ENCODE measurements at regions not wholly inside any gene's neighbourhood (a gene's known extent, or its start where the extent isn't known, plus 50 kb on each side); places are given as distances from the start of the nearest gene placed in this dataset.

GRCh38 chr4:114396808-114397207 is 201.8 kb upstream of the UGT8 start:
- Histone ChIP-seq H3K27ac (ENCODE audit: low read length) (no peak overlapping the region), H3K4me2 (ENCODE audit: low read length) (no peak overlapping the region), H3K27me3 (ENCODE audit: insufficient read depth, low read depth, low read length) (no peaks in the 10 kb centered on the region), H2AFZ (ENCODE audit: low read depth, low read length) (no peak overlapping the region), H4K20me1 (ENCODE audit: insufficient read depth) (no peaks in the 10 kb centered on the region), H3K9me2 (ENCODE audit: insufficient read depth, low read length) (no peaks in the 10 kb centered on the region), H3K9ac (ENCODE audit: low read length) (no peak overlapping the region), H3K79me2 (replicated peaks; ENCODE audit: insufficient read depth, low read length) (no peaks in the 10 kb centered on the region), H3K9me3 (ENCODE audit: low read length) (no peaks in the 10 kb centered on the region), H3K36me3 (ENCODE audit: insufficient read depth, low read length) (no peaks in the 10 kb centered on the region), H3F3A (ENCODE audit: insufficient read depth, low read length, poor library complexity, severe bottlenecking) (no peaks in the 10 kb centered on the region), H3K4me3 (ENCODE audit: low read length) (no peak overlapping the region)
- no peak for TF ChIP-seq EZH2 (IDR thresholded peaks at IDR 0.05; ENCODE audit: borderline replicate concordance, insufficient read depth, low read length, poor library complexity, severe bottlenecking)

DNA sequence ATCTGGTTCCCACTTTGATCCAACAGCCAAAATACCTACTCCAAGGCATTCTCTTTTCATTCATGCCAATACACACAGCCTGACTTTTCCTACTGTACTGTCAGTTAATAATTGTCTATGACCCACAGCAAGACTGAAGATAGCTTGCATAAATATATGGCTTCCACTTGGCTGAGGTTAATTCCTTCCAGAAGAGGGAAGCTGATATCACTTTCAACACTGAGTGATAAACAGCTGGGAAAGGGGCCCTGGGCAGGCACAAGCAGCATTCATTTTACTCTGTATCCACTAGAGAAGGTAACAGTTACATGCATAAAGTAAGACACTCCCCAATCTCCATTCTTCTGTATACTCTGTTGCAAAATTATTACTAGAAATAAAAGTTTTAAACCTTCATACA is 200.2 kb upstream of the UGT8 start:
- no peaks in the 10 kb centered on the region for H3K79me2 ChIP-seq (replicated peaks; ENCODE audit: insufficient read depth, low read length)
- no peaks in the 10 kb centered on the region for H3F3A ChIP-seq (ENCODE audit: insufficient read depth, low read length, poor library complexity, severe bottlenecking)
- no peak overlapping the region for H3K27ac ChIP-seq (ENCODE audit: low read length)

GRCh38 chr4:114399105-114399504 is 199.5 kb upstream of the UGT8 start:
- no peak overlapping the region for H3K9ac ChIP-seq (ENCODE audit: low read length)
- no peaks in the 10 kb centered on the region for H4K20me1 ChIP-seq (ENCODE audit: insufficient read depth)
- TF ChIP-seq EP300 (conservative IDR thresholded peaks at IDR 0.05; ENCODE audit: poor library complexity, severe bottlenecking), result no peak
- no peak for TF ChIP-seq MXI1 (conservative IDR thresholded peaks at IDR 0.05; ENCODE audit: poor library complexity, severe bottlenecking)
- TF ChIP-seq EZH2 (IDR thresholded peaks at IDR 0.05; ENCODE audit: borderline replicate concordance, insufficient read depth, low read length, poor library complexity, severe bottlenecking), result no peak
- TF ChIP-seq RAD21 (conservative IDR thresholded peaks at IDR 0.05), result no peak
- no peak for TF ChIP-seq POLR2AphosphoS5 (IDR thresholded peaks at IDR 0.05)
- TF ChIP-seq CTCF (IDR thresholded peaks at IDR 0.05; ENCODE audit: poor library complexity, severe bottlenecking), result no peak
- no peak for TF ChIP-seq REST (IDR thresholded peaks at IDR 0.05; ENCODE audit: borderline replicate concordance)
- H3F3A ChIP-seq (ENCODE audit: insufficient read depth, low read length, poor library complexity, severe bottlenecking), result no peaks in the 10 kb centered on the region
- no peak overlapping the region for H3K4me3 ChIP-seq (ENCODE audit: low read length)
- no peaks in the 10 kb centered on the region for H3K79me2 ChIP-seq (replicated peaks; ENCODE audit: insufficient read depth, low read length)
- H3K27me3 ChIP-seq (ENCODE audit: insufficient read depth, low read depth, low read length), result no peaks in the 10 kb centered on the region
- no peak overlapping the region for H2AFZ ChIP-seq (ENCODE audit: low read depth, low read length)
- no peaks in the 10 kb centered on the region for H3K9me2 ChIP-seq (ENCODE audit: insufficient read depth, low read length)
- H3K27ac ChIP-seq (ENCODE audit: low read length), result no peak overlapping the region
- H3K9me3 ChIP-seq (ENCODE audit: low read length), result no peaks in the 10 kb centered on the region
- no peak overlapping the region for H3K4me2 ChIP-seq (ENCODE audit: low read length)
- no peaks in the 10 kb centered on the region for H3K36me3 ChIP-seq (ENCODE audit: insufficient read depth, low read length)

More for the DNA sequence above, 200.2 kb upstream of the UGT8 start:
- H3K9me3 ChIP-seq (ENCODE audit: low read length), result no peaks in the 10 kb centered on the region
- H3K36me3 ChIP-seq (ENCODE audit: insufficient read depth, low read length), result no peaks in the 10 kb centered on the region
- H3K4me3 ChIP-seq (ENCODE audit: low read length), result no peak overlapping the region
- TF ChIP-seq MXI1 (conservative IDR thresholded peaks at IDR 0.05; ENCODE audit: poor library complexity, severe bottlenecking) (no peak), EP300 (conservative IDR thresholded peaks at IDR 0.05; ENCODE audit: poor library complexity, severe bottlenecking) (no peak), CTCF (IDR thresholded peaks at IDR 0.05; ENCODE audit: poor library complexity, severe bottlenecking) (no peak), TAF1 (IDR thresholded peaks at IDR 0.05; ENCODE audit: low read depth) (no peak), EZH2 (IDR thresholded peaks at IDR 0.05; ENCODE audit: borderline replicate concordance, insufficient read depth, low read length, poor library complexity, severe bottlenecking) (no peak), RAD21 (conservative IDR thresholded peaks at IDR 0.05) (no peak)
- H3K27me3 ChIP-seq (ENCODE audit: insufficient read depth, low read depth, low read length), result no peaks in the 10 kb centered on the region
- H3K9me2 ChIP-seq (ENCODE audit: insufficient read depth, low read length), result no peaks in the 10 kb centered on the region
- H4K20me1 ChIP-seq (ENCODE audit: insufficient read depth), result no peaks in the 10 kb centered on the region
- H3K9ac ChIP-seq (ENCODE audit: low read length), result no peak overlapping the region
- H2AFZ ChIP-seq (ENCODE audit: low read depth, low read length), result no peak overlapping the region
- no peak overlapping the region for H3K4me2 ChIP-seq (ENCODE audit: low read length)
